ENCODE measurements at regions not wholly inside any gene's neighbourhood (a gene's known extent, or its start where the extent isn't known, plus 50 kb on each side); places are given as distances from the start of the nearest gene placed in this dataset.
"Not testable (repeated sequence)": the region's sequence is repeated elsewhere in the genome, so short reads cannot be mapped to it uniquely, and the experiment has no call there.

DNA sequence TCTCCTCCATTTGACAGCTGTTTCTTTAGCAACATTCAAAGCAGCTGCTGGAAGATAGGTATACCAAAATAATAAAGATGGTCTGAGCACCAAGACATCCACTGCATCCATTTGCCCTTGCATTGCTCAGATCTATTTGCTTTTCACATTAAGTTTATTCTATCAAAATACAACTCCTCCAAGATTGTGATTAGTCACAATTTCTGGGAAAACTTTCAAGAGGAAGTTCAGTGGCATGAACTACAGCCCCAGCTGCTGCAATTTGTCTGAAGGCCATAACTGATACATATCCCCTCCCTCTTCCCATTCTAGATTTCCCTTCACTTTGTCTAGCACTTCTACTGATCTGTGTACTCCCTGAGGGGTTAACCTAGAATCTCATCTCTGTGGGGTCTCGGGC is 117.5 kb upstream of the CEP126 start:
- H3K27me3 ChIP-seq (ENCODE audit: control insufficient read depth in 1 of 2, insufficient read depth in 2 of 2, low read length in 1 of 2), result no peaks in the 10 kb centered on the region
- no peak for DNase-seq
- H3K36me3 ChIP-seq (ENCODE audit: control insufficient read depth in 1 of 2, insufficient read depth in 2 of 2, low read length in 1 of 2), result no peaks in the 10 kb centered on the region
- WGBS, 2 donors, result 84 to 91% methylated on average over 1 of the region's 1 CpG
- H3K9me3 ChIP-seq (ENCODE audit: control insufficient read depth, low read length), result peaks cover 1% of the 10 kb centered on the region
- intact Hi-C loops (cut with DNase I), result no loop called here
- H3K4me1 ChIP-seq (ENCODE audit: control insufficient read depth in 1 of 2, insufficient read depth in 2 of 2, low read length in 2 of 2), result peaks cover 0 to 2% of the 10 kb centered on the region in 2 donors
- no peak overlapping the region for H3K27ac ChIP-seq (ENCODE audit: low read depth in 1 of 2, low read length in 2 of 2)
- no peak overlapping the region for H3K4me3 ChIP-seq (ENCODE audit: low read length in 2 of 2)
- ATAC-seq (ENCODE audit: low FRiP score), result no peak

DNA sequence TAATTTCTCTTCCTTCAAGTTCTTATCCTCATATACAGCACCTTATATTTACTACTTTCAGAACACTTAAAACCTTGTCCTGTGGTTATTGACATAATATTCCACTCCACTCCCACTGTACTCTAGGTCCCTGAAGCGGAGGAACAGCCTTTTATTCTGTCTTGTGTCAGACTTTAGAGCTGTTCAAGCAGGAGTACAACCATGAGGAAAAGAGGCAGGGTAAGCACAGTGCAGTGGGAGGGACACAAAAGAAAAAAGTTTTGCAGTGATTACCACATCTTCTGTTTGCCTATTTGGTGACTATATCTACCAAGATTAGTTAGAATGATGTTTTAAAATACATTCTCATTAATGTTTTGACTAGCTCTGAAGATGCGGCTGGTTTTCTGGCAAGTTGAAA is 122.0 kb upstream of the CEP126 start:
- intact Hi-C loops (cut with DNase I), result no loop called here
- DNase-seq, result no peak
- peaks cover 1% of the 10 kb centered on the region for H3K9me3 ChIP-seq (ENCODE audit: control insufficient read depth, low read length)
- 92 to 96% methylated on average over 2 of the region's 2 CpGs for WGBS, 2 donors
- H3K27ac ChIP-seq (ENCODE audit: low read depth in 1 of 2, low read length in 2 of 2), result no peak overlapping the region
- no peaks in the 10 kb centered on the region for H3K36me3 ChIP-seq (ENCODE audit: control insufficient read depth in 1 of 2, insufficient read depth in 2 of 2, low read length in 1 of 2)
- no peak overlapping the region for H3K4me3 ChIP-seq (ENCODE audit: low read length in 2 of 2)
- peaks cover 0 to 2% of the 10 kb centered on the region in 2 donors for H3K4me1 ChIP-seq (ENCODE audit: control insufficient read depth in 1 of 2, insufficient read depth in 2 of 2, low read length in 2 of 2)
- H3K27me3 ChIP-seq (ENCODE audit: control insufficient read depth in 1 of 2, insufficient read depth in 2 of 2, low read length in 1 of 2), result no peaks in the 10 kb centered on the region
- no peak for ATAC-seq (ENCODE audit: low FRiP score)

DNA sequence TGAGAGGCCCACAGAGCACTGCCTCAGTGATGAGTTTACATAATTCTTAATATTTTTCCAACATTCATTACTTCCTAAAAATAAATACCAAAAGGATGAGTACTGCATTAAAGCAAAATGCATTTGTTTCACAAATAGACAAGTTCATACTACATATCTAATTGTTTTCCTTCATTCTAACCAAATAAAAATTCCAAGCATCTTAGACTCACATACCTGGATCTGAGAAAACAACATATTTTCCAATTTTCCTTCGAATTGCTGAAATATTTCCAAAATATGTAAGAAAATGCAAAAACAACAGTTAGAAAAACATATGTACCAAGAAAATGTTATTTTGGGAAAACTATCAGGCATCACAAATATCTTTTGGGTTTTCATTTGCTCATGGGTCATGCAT is 127.9 kb upstream of the CEP126 start:
- Histone ChIP-seq H3K36me3 (ENCODE audit: control insufficient read depth in 1 of 2, insufficient read depth in 2 of 2, low read length in 1 of 2) (no peaks in the 10 kb centered on the region), H3K27me3 (ENCODE audit: control insufficient read depth in 1 of 2, insufficient read depth in 2 of 2, low read length in 1 of 2) (no peaks in the 10 kb centered on the region), H3K27ac (ENCODE audit: low read depth in 1 of 2, low read length in 2 of 2) (no peak overlapping the region), H3K4me3 (ENCODE audit: low read length in 2 of 2) (no peak overlapping the region), H3K9me3 (ENCODE audit: control insufficient read depth, low read length) (no peaks in the 10 kb centered on the region), H3K4me1 (ENCODE audit: control insufficient read depth in 1 of 2, insufficient read depth in 2 of 2, low read length in 2 of 2) (no peaks in the 10 kb centered on the region)
- intact Hi-C loops (cut with DNase I), result no loop called here
- 5 to 9% methylated on average over 1 of the region's 1 CpG for WGBS, 2 donors
- DNase-seq, result no peak
- no peak for ATAC-seq (ENCODE audit: low FRiP score)

DNA sequence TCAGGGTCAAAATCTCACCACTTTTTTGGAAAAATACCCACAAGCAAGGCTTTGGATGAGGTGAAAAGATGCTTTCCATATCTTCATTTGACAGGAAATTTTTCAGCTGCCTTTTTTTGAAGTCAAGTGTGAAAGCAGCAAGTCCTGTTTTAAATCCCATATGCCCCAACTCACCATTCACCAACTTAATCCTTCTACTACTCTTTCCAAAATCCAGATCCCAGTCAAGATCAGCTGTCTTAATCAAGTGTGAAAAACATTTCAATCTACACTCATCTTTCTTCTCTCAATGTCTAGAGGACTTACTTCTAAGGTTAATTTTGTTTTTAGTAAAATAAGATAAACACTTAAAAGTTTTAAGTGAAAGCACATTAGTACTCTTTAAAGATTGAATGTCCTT is 128.4 kb upstream of the CEP126 start:
- Histone ChIP-seq H3K4me1 (ENCODE audit: control insufficient read depth in 1 of 2, insufficient read depth in 2 of 2, low read length in 2 of 2) (no peaks in the 10 kb centered on the region), H3K9me3 (ENCODE audit: control insufficient read depth, low read length) (no peaks in the 10 kb centered on the region), H3K4me3 (ENCODE audit: low read length in 2 of 2) (no peak overlapping the region), H3K36me3 (ENCODE audit: control insufficient read depth in 1 of 2, insufficient read depth in 2 of 2, low read length in 1 of 2) (no peaks in the 10 kb centered on the region), H3K27me3 (ENCODE audit: control insufficient read depth in 1 of 2, insufficient read depth in 2 of 2, low read length in 1 of 2) (no peaks in the 10 kb centered on the region), H3K27ac (ENCODE audit: low read depth in 1 of 2, low read length in 2 of 2) (no peak overlapping the region)
- intact Hi-C loops (cut with DNase I), result no loop called here
- ATAC-seq (ENCODE audit: low FRiP score) (no peak), DNase-seq (no peak)

DNA sequence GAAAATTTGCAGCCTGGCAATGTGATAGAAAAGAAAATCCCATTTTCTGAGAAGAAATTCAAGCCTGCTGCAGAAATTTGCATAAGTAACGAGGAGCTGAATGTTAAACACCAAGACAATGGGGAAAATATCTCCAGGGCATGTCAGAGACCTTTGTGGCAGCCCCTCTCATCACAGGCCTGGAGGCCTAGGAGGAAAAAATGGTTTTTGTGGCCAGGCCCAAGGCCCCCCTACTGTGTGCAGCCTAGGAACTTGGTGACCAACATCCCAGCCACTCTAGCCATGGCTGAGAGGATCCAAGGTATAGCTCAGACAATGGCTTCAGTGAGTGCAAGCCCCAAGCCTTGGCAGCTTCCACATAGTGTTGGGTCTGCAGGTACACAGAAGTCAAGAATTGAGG is 135.6 kb upstream of the CEP126 start:
- intact Hi-C loops (cut with DNase I), result loop anchor here in 1 of 2 donors (10.0 kb wide), 1 partner anchor 1514 kb away; no protein-coding TSS in a partner anchor
- not testable (repeated sequence) for H3K4me1 ChIP-seq (ENCODE audit: control insufficient read depth in 1 of 2, insufficient read depth in 2 of 2, low read length in 2 of 2); H3K36me3 ChIP-seq (ENCODE audit: control insufficient read depth in 1 of 2, insufficient read depth in 2 of 2, low read length in 1 of 2); H3K27me3 ChIP-seq (ENCODE audit: control insufficient read depth in 1 of 2, insufficient read depth in 2 of 2, low read length in 1 of 2); ATAC-seq (ENCODE audit: low FRiP score); H3K4me3 ChIP-seq (ENCODE audit: low read length in 2 of 2); H3K9me3 ChIP-seq (ENCODE audit: control insufficient read depth, low read length); DNase-seq; H3K27ac ChIP-seq (ENCODE audit: low read depth in 1 of 2, low read length in 2 of 2)
- WGBS, 2 donors, result 87 to 92% methylated on average over 1 of the region's 1 CpG

DNA sequence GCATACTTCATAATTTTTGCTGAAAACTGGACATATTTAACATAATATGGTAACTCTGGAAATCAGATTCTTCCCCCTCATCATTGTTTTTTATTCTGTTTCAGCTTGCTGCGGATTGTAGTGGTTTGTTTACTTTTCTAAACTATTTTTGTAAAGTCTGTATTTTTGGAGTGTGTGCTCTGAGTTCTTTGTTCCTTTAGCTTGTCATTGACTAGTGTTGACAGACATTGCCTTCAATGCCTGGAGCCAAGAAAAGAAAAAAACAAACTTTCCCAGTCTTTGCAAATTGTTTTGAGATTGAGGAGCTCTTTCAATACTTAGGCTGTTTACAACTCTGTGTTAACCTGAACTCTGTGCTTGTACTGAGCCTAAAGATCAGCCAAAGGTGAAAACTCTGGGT is 137.3 kb upstream of the CEP126 start:
- intact Hi-C loops (cut with DNase I), result loop anchor here in 1 of 2 donors (10.0 kb wide), 1 partner anchor 1513 kb away; no protein-coding TSS in a partner anchor

DNA sequence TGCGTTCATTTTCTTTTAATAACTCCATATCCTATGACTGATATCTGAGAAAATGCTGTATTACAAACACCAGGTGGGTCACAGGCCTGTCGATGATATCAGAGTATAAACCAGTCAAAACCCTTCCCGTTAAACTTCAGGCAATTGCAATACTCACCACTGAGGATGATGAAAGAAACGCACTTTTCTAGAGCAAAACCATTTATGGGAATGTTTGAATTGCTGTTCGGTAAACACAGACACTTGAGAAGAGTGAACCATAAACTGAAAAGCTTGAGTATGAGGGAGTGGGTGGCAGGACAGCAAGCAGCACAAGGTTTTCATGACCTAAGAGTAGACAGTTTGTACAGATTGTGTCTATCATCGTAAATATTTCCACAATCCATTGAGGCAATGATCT is 139.8 kb upstream of the CEP126 start:
- H3K27ac ChIP-seq (ENCODE audit: low read depth in 1 of 2, low read length in 2 of 2), result no peak overlapping the region
- peaks cover 2% of the 10 kb centered on the region for H3K9me3 ChIP-seq (ENCODE audit: control insufficient read depth, low read length)
- H3K4me3 ChIP-seq (ENCODE audit: low read length in 2 of 2), result no peak overlapping the region
- 87 to 88% methylated on average over 6 of the region's 6 CpGs for WGBS, 2 donors
- DNase-seq (no peak), ATAC-seq (ENCODE audit: low FRiP score) (no peak)
- intact Hi-C loops (cut with DNase I), result loop anchor here in 1 of 2 donors (10.0 kb wide), 1 partner anchor 1510 kb away; no protein-coding TSS in a partner anchor
- peaks cover 3 to 4% of the 10 kb centered on the region in 2 donors for H3K4me1 ChIP-seq (ENCODE audit: control insufficient read depth in 1 of 2, insufficient read depth in 2 of 2, low read length in 2 of 2)
- H3K36me3 ChIP-seq (ENCODE audit: control insufficient read depth in 1 of 2, insufficient read depth in 2 of 2, low read length in 1 of 2), result no peaks in the 10 kb centered on the region
- no peaks in the 10 kb centered on the region for H3K27me3 ChIP-seq (ENCODE audit: control insufficient read depth in 1 of 2, insufficient read depth in 2 of 2, low read length in 1 of 2)

More for the DNA sequence above, 137.3 kb upstream of the CEP126 start:
- no peak for ATAC-seq (ENCODE audit: low FRiP score)
- Histone ChIP-seq H3K9me3 (ENCODE audit: control insufficient read depth, low read length) (peaks cover 2% of the 10 kb centered on the region), H3K4me3 (ENCODE audit: low read length in 2 of 2) (no peak overlapping the region), H3K27ac (ENCODE audit: low read depth in 1 of 2, low read length in 2 of 2) (no peak overlapping the region), H3K4me1 (ENCODE audit: control insufficient read depth in 1 of 2, insufficient read depth in 2 of 2, low read length in 2 of 2) (peaks cover 3 to 4% of the 10 kb centered on the region in 2 donors), H3K27me3 (ENCODE audit: control insufficient read depth in 1 of 2, insufficient read depth in 2 of 2, low read length in 1 of 2) (no peaks in the 10 kb centered on the region), H3K36me3 (ENCODE audit: control insufficient read depth in 1 of 2, insufficient read depth in 2 of 2, low read length in 1 of 2) (no peaks in the 10 kb centered on the region)
- no peak for DNase-seq
- WGBS, 2 donors, result 5 to 6% methylated on average over 1 of the region's 1 CpG

DNA sequence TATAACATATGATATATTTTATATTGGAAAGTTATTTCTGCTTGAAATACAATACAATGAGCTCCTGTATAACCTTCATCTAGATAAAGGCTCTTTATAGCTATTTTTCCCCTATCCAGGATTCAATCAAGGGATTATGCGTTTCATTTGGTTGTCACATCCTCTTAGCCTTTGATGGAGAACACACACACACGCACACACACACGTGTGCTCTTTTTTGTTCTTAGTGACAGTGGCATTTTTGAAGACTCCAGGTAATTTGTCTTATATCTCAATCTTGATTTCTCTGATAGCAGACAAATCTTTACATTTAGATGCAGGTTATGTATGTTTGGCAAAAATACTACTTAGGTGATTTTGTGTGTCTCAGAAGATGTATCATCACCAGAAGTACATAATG is 144.2 kb upstream of the CEP126 start:
- no peaks in the 10 kb centered on the region for H3K4me1 ChIP-seq (ENCODE audit: control insufficient read depth in 1 of 2, insufficient read depth in 2 of 2, low read length in 2 of 2)
- H3K27ac ChIP-seq (ENCODE audit: low read depth in 1 of 2, low read length in 2 of 2), result no peak overlapping the region
- peaks cover 2% of the 10 kb centered on the region for H3K9me3 ChIP-seq (ENCODE audit: control insufficient read depth, low read length)
- WGBS, 2 donors, result 95% methylated on average over 3 of the region's 3 CpGs
- ATAC-seq (ENCODE audit: low FRiP score), result no peak
- intact Hi-C loops (cut with DNase I), result loop anchor here in 1 of 2 donors (10.0 kb wide), 1 partner anchor 1506 kb away; no protein-coding TSS in a partner anchor
- no peaks in the 10 kb centered on the region for H3K27me3 ChIP-seq (ENCODE audit: control insufficient read depth in 1 of 2, insufficient read depth in 2 of 2, low read length in 1 of 2)
- H3K36me3 ChIP-seq (ENCODE audit: control insufficient read depth in 1 of 2, insufficient read depth in 2 of 2, low read length in 1 of 2), result no peaks in the 10 kb centered on the region
- DNase-seq, result no peak
- H3K4me3 ChIP-seq (ENCODE audit: low read length in 2 of 2), result no peak overlapping the region

DNA sequence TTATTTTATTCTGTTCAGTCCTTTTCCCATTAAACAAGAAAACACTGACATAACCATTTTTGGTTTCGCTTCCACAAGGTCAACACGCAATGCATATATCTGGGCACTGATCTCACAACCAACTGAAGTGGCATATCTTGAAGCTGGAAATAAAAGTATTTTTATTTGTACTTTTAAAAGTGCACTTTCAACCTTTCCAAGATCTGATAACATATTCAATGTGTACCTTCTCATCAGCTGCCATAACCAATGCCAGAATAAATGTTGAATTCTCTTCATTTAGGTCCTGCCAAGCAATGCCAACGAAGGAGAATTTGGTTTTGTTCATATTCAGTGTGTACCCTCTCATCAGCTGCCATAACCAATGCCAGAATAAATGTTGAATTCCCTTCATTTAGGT is 148.9 kb upstream of the CEP126 start:
- Histone ChIP-seq H3K9me3 (ENCODE audit: control insufficient read depth, low read length) (peaks cover 2% of the 10 kb centered on the region), H3K4me3 (ENCODE audit: low read length in 2 of 2) (no peak overlapping the region), H3K4me1 (ENCODE audit: control insufficient read depth in 1 of 2, insufficient read depth in 2 of 2, low read length in 2 of 2) (no peaks in the 10 kb centered on the region), H3K27me3 (ENCODE audit: control insufficient read depth in 1 of 2, insufficient read depth in 2 of 2, low read length in 1 of 2) (no peaks in the 10 kb centered on the region), H3K36me3 (ENCODE audit: control insufficient read depth in 1 of 2, insufficient read depth in 2 of 2, low read length in 1 of 2) (no peaks in the 10 kb centered on the region), H3K27ac (ENCODE audit: low read depth in 1 of 2, low read length in 2 of 2) (no peak overlapping the region)
- no peak for ATAC-seq (ENCODE audit: low FRiP score)
- intact Hi-C loops (cut with DNase I), result no loop called here
- WGBS, 2 donors, result 4 to 8% methylated on average over 3 of the region's 3 CpGs
- DNase-seq, result no peak

Measured in aorta (tissue), 5 donors.